A549 (cell line): ENCODE measurements at regions not wholly inside any gene's neighbourhood (a gene's known extent, or its start where the extent isn't known, plus 50 kb on each side); places are given as distances from the start of the nearest gene placed in this dataset.

ENCODE experiments used
- ATAC-seq, 2 experiments: fragments of 200-7000 bp in 1 of 2; fragments of >200 bp in 1 of 2; cut with Nextera tagmentation in 1 of 2; cut with Tn5 transposase in 1 of 2; 3 replicates each; pipeline versions ENCODE4 v1.8.0 to v1.9.1; 2018 to 2020; ENCODE audit warnings: mild to moderate bottlenecking in 1 of 2, moderate library complexity in 1 of 2
- CTCF ChIA-PET: fragments of 300-600 bp; sonication (Branson Sonifier 250); formaldehyde crosslinking; extraction: SDS; loops from one replicate; lab custom pipeline; 2021; ENCODE audit warnings: antibody characterized with exemption, inconsistent platforms; lab: Yijun Ruan, JAX
- POLR2A ChIA-PET: fragments of 350-600 bp; formaldehyde crosslinking; extraction: SDS; loops from one replicate; lab custom pipeline; 2021; ENCODE audit warnings: antibody characterized with exemption, inconsistent platforms; lab: Yijun Ruan, JAX
- DNase-seq, 2 experiments: peaks; one replicate each; pipeline versions ENCODE4 v3.0.0 to v3.0.0-alpha.2; 2011 to 2016; ENCODE audit warnings: low read depth in 1 of 2, low spot score in 1 of 2
- FAIRE-seq: peaks from 2 replicates; lab custom pipeline; 2011; peaks lifted over from hg19 to GRCh38; lab: Jason Lieb, UNC
- H3K27ac ChIP-seq, 2 experiments: fragments of >200 bp; sonication (Bioruptor Twin); formaldehyde crosslinking; 3 replicates each; pipeline ENCODE4 v1.5.1; 2016 to 2017
- H3K4me1 ChIP-seq: fragments of >200 bp; sonication (Bioruptor Twin); formaldehyde crosslinking; 3 replicates; pipeline ENCODE4 v1.6.1; 2016
- H3K4me2 ChIP-seq: fragments of >200 bp; sonication (Bioruptor Twin); formaldehyde crosslinking; 3 replicates; pipeline ENCODE4 v1.6.1; 2016
- H3K4me3 ChIP-seq: fragments of >200 bp; sonication (Bioruptor Twin); formaldehyde crosslinking; 3 replicates; pipeline ENCODE4 v1.5.1; 2016
- H3K9me3 ChIP-seq: fragments of >200 bp; sonication (Bioruptor Twin); formaldehyde crosslinking; 3 replicates; pipeline ENCODE4 v1.6.1; 2016
- EHF ChIP-seq: fragments of 250-450 bp; sonication (Bioruptor Pico); IDR thresholded peaks from 2 replicates; pipeline ENCODE4 v1.5.0; 2020; ENCODE audit warnings: mild to moderate bottlenecking
- EP300 ChIP-seq, 2 experiments: fragments of >200 bp; sonication (Bioruptor Twin); formaldehyde crosslinking; IDR thresholded peaks; 2 replicates in 1 of 2; 3 replicates in 1 of 2; pipeline ENCODE4 v1.6.1; 2016 to 2017
- ESRRA ChIP-seq: fragments of 150-350 bp; IDR thresholded peaks from 2 replicates; pipeline ENCODE4 v1.6.1; 2014; ENCODE audit warnings: mild to moderate bottlenecking, low read length, borderline replicate concordance
- FOSL2 ChIP-seq, 2 experiments: fragments of 450-650 bp in 1 of 2; fragments of >200 bp in 1 of 2; sonication (Bioruptor Twin) in 1 of 2; formaldehyde crosslinking; IDR thresholded peaks; 2 replicates each; pipeline versions ENCODE4 v1.5.0 to v1.6.1; 2016 to 2020; ENCODE audit warnings: mild to moderate bottlenecking in 1 of 2, moderate library complexity in 1 of 2
- FOXS1 ChIP-seq: fragments of 250-450 bp; sonication (Bioruptor Pico); IDR thresholded peaks from 2 replicates; pipeline ENCODE4 v1.5.0; 2020; ENCODE audit warnings: mild to moderate bottlenecking, moderate library complexity
- HDAC2 ChIP-seq: fragments of 200-600 bp; sonication (generic); IDR thresholded peaks from 2 replicates; pipeline ENCODE4 v1.6.1; 2016
- HOXA7 ChIP-seq: fragments of 250-450 bp; sonication (Bioruptor Pico); IDR thresholded peaks from 2 replicates; pipeline ENCODE4 v1.5.0; 2020; ENCODE audit warnings: mild to moderate bottlenecking, moderate library complexity
- HOXB5 ChIP-seq: fragments of 250-450 bp; sonication (Bioruptor Pico); IDR thresholded peaks from 2 replicates; pipeline ENCODE4 v1.5.0; 2020; ENCODE audit warnings: mild to moderate bottlenecking, moderate library complexity
- JUN ChIP-seq, 2 experiments: fragments of >200 bp; sonication (Bioruptor Twin); formaldehyde crosslinking; IDR thresholded peaks; 2 replicates in 1 of 2; 3 replicates in 1 of 2; pipeline ENCODE4 v1.6.1; 2016 to 2017
- JUNB ChIP-seq: fragments of >200 bp; sonication (Bioruptor Twin); formaldehyde crosslinking; IDR thresholded peaks from 2 replicates; pipeline ENCODE4 v1.6.1; 2016
- MAFK ChIP-seq: fragments of 450-650 bp; IDR thresholded peaks from 2 replicates; pipeline ENCODE4 v1.6.1; 2014; ENCODE audit not compliant: partially characterized antibody
- NR3C1 ChIP-seq: fragments of >200 bp; sonication (Bioruptor Twin); formaldehyde crosslinking; IDR thresholded peaks from 3 replicates; pipeline ENCODE4 v1.6.1; 2017
- RNF2 ChIP-seq: fragments of 200-600 bp; sonication (generic); IDR thresholded peaks from 2 replicates; pipeline ENCODE4 v1.6.1; 2016; ENCODE audit warnings: low read depth, mild to moderate bottlenecking, antibody characterized with exemption, moderate library complexity, borderline replicate concordance
- TFCP2L1 ChIP-seq: fragments of 250-450 bp; sonication (Bioruptor Pico); IDR thresholded peaks from 2 replicates; pipeline ENCODE4 v1.5.0; 2021; ENCODE audit warnings: mild to moderate bottlenecking
- TP53 ChIP-seq: fragments of 250-450 bp; sonication (Bioruptor Pico); IDR thresholded peaks from 2 replicates; pipeline ENCODE4 v1.5.0; 2021; ENCODE audit warnings: mild to moderate bottlenecking, moderate library complexity
- ZFP36 ChIP-seq: fragments of 450-650 bp; IDR thresholded peaks from 2 replicates; pipeline ENCODE4 v1.6.1; 2014; ENCODE audit warnings: borderline replicate concordance; ENCODE audit not compliant: partially characterized antibody
- ZNF302 ChIP-seq: fragments of 250-450 bp; sonication (Bioruptor Pico); IDR thresholded peaks from 2 replicates; pipeline ENCODE4 v1.9.0; 2021; ENCODE audit warnings: inconsistent platforms, mild to moderate bottlenecking, moderate library complexity
- ZSCAN20 ChIP-seq: fragments of 250-450 bp; sonication (Bioruptor Pico); IDR thresholded peaks from 2 replicates; pipeline ENCODE4 v1.8.0; 2022; ENCODE audit warnings: mild to moderate bottlenecking, moderate library complexity
- WGBS: methylation state at CpG from one replicate; pipeline ENCODE4 v1.1.6; 2017; ENCODE audit errors: missing lambda C conversion rate; 5-methylcytosine and 5-hydroxymethylcytosine counted together
- TF ChIP-seq, protein P1 (sequence below): fragments of 250-450 bp; sonication (Bioruptor Pico); IDR thresholded peaks from 2 replicates; pipeline ENCODE4 v1.5.0; 2020; ENCODE audit warnings: low read depth, mild to moderate bottlenecking, moderate library complexity
- TF ChIP-seq, protein P2 (sequence below): fragments of >200 bp; sonication (Bioruptor Twin); formaldehyde crosslinking; IDR thresholded peaks from 3 replicates; pipeline ENCODE4 v1.6.1; 2016
- TF ChIP-seq, protein P3 (sequence below): fragments of 450-650 bp; IDR thresholded peaks from 2 replicates; pipeline ENCODE4 v1.6.1; 2014; ENCODE audit warnings: antibody characterized with exemption
- TF ChIP-seq, protein P4 (sequence below): fragments of >200 bp; sonication (Bioruptor Twin); formaldehyde crosslinking; IDR thresholded peaks from 2 replicates; pipeline ENCODE4 v1.6.1; 2016
- TF ChIP-seq, protein P5 (sequence below): IDR thresholded peaks from 2 replicates; pipeline ENCODE4 v1.6.1; 2012; ENCODE audit warnings: low read depth, borderline replicate concordance

DNA sequence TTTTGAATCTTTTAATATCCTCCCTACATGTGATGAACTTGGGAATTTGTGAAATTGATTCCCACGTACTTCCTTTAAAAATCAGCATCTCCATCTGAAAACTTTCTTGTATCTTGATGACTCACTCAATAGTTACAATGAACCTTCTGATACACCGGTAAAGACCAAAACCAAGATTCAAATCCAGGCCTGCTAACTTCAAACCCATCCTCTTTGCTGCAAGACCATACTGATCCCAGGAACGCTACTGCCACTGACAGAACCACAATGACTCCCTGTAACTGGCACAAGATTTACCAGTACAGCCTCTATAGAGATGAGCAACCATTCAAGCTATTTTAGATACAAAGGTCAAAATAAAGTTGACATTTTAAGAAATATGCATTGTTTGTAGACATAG is 332.9 kb downstream of the DNAH5 start:
- CTCF ChIA-PET = interaction anchor here (0.7 kb wide), 1 partner anchor 8 kb away, joined by 3 read pairs; no protein-coding TSS in a partner anchor

DNA sequence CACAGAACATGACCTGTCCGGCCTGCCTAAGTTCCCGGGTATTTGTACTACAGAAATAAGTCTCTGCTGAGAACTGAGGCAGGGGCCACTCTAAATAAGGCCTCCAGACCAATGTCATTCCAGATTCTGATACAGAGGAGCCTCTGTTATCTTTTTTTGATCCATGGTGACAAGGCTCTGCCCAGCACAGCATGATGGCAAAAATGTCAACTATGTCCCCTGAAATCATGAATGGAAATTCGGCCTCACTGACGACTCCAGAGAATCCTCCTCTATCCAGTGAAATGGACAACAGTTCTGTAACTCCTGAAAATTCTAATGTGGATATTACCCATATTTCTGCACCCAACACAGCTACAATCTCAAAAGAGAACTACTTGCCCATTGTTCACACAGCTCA is 335.0 kb downstream of the DNAH5 start:
- DNase-seq (no peak), ATAC-seq (no peak), FAIRE-seq (no peak)
- TF ChIP-seq ZFP36 = no peak
- TF ChIP-seq, protein P1, sequence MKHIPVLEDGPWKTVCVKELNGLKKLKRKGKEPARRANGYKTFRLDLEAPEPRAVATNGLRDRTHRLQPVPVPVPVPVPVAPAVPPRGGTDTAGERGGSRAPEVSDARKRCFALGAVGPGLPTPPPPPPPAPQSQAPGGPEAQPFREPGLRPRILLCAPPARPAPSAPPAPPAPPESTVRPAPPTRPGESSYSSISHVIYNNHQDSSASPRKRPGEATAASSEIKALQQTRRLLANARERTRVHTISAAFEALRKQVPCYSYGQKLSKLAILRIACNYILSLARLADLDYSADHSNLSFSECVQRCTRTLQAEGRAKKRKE = no peak
- Histone ChIP-seq H3K9me3 (no peaks in the 10 kb centered on the region), H3K4me3 (no peak overlapping the region), H3K4me1 (peaks cover 15% of the 10 kb centered on the region; the same call in 1 of the 3 replicates), H3K27ac (no peak overlapping the region), H3K4me2 (no peak overlapping the region)
- ChIA-PET CTCF (no interaction called here), POLR2A (no interaction called here)
- 72% methylated on average over 4 of the region's 4 CpGs for WGBS

More for the DNA sequence above, 332.9 kb downstream of the DNAH5 start:
- no peak for FAIRE-seq
- no peak for ATAC-seq
- H3K4me2 ChIP-seq = no peak overlapping the region
- H3K9me3 ChIP-seq = 0 out of 3 replicates have a peak, but pooled peaks cover 3% of the 10 kb centered on the region
- no peak overlapping the region for H3K4me3 ChIP-seq
- POLR2A ChIA-PET = no interaction called here
- TF ChIP-seq MAFK = no peak
- no peak for TF ChIP-seq TFCP2L1 (CRISPR knock-in tag)
- TF ChIP-seq, protein P1 = no peak
- TF ChIP-seq, protein P2, sequence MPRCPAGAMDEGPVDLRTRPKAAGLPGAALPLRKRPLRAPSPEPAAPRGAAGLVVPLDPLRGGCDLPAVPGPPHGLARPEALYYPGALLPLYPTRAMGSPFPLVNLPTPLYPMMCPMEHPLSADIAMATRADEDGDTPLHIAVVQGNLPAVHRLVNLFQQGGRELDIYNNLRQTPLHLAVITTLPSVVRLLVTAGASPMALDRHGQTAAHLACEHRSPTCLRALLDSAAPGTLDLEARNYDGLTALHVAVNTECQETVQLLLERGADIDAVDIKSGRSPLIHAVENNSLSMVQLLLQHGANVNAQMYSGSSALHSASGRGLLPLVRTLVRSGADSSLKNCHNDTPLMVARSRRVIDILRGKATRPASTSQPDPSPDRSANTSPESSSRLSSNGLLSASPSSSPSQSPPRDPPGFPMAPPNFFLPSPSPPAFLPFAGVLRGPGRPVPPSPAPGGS = no peak
- TF ChIP-seq, protein P3, sequence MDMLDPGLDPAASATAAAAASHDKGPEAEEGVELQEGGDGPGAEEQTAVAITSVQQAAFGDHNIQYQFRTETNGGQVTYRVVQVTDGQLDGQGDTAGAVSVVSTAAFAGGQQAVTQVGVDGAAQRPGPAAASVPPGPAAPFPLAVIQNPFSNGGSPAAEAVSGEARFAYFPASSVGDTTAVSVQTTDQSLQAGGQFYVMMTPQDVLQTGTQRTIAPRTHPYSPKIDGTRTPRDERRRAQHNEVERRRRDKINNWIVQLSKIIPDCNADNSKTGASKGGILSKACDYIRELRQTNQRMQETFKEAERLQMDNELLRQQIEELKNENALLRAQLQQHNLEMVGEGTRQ = no peak
- TF ChIP-seq, protein P4, sequence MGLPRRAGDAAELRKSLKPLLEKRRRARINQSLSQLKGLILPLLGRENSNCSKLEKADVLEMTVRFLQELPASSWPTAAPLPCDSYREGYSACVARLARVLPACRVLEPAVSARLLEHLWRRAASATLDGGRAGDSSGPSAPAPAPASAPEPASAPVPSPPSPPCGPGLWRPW = no peak
- TF ChIP-seq EP300 (IDR thresholded peaks at IDR 0.05) = no peak
- TF ChIP-seq HOXB5 (CRISPR knock-in tag) = no peak
- TF ChIP-seq ZSCAN20 (CRISPR knock-in tag) = no peak
- TF ChIP-seq RNF2 = no peak
- no peak for TF ChIP-seq NR3C1
- no peak for TF ChIP-seq ESRRA
- no peak for TF ChIP-seq HOXA7 (CRISPR knock-in tag)
- no peak for TF ChIP-seq ZNF302 (CRISPR knock-in tag)
- no peak for TF ChIP-seq FOXS1 (CRISPR knock-in tag)
- no peak for TF ChIP-seq EHF
- TF ChIP-seq, all 56 proteins: peak for 0
- DNase-seq = no peak
- no peak overlapping the region for H3K27ac ChIP-seq
- peaks cover 4% of the 10 kb centered on the region; the same call in 1 of the 3 replicates for H3K4me1 ChIP-seq
- WGBS = 34% methylated on average over 3 of the region's 3 CpGs

DNA sequence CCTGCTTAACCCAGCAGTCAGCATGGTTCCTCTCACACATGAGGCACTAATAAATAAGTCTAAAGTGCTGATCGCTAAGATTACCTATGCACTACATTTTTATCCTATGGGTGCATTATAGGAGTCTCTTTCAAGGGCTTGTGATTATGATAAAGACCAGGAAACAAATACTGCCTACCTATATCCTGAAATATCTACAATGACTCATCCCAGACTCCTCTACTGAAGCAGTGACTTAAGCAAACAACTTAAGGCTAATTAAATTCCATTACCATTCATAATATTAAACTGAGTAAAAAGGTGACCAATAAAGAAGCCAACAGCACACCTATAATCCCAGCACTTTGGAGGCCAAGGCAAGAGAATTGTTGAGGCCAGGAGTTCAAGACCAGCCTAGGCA is 338.4 kb downstream of the DNAH5 start:
- ATAC-seq (peak in 1 of 2 experiments; percentile 24; a peak in 1 of 6 replicates), FAIRE-seq (no peak), DNase-seq (peak; percentile 31 to 44)
- WGBS = 56% methylated on average over 1 of the region's 1 CpG
- Histone ChIP-seq H3K4me1 (peaks cover 15% of the 10 kb centered on the region; the same call in 1 of the 3 replicates), H3K9me3 (no peaks in the 10 kb centered on the region), H3K27ac (no peak overlapping the region), H3K4me3 (no peak overlapping the region), H3K4me2 (peak overlapping the region; percentile 29; the same call in 2 of the 3 replicates)
- POLR2A ChIA-PET = no interaction called here
- CTCF ChIA-PET = no interaction called here
- TF ChIP-seq JUNB (peak; percentile 22; the same call in 1 of the 2 replicates), FOSL2 (IDR thresholded peaks at IDR 0.05) (0 out of 2 replicates have a peak, but pooled peaks have one; percentile 16), FOSL2 (CRISPR knock-in tag; IDR thresholded peaks at IDR 0.05) (peak; percentile 68), JUN (IDR thresholded peaks at IDR 0.05) (no peak), TP53 (CRISPR knock-in tag) (no peak), HDAC2 (no peak)
- TF ChIP-seq, protein P5, sequence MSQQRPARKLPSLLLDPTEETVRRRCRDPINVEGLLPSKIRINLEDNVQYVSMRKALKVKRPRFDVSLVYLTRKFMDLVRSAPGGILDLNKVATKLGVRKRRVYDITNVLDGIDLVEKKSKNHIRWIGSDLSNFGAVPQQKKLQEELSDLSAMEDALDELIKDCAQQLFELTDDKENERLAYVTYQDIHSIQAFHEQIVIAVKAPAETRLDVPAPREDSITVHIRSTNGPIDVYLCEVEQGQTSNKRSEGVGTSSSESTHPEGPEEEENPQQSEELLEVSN = no peak
